SHP77 (cell line): ENCODE measurements at regions not wholly inside any gene's neighbourhood (a gene's known extent, or its start where the extent isn't known, plus 50 kb on each side); places are given as distances from the start of the nearest gene placed in this dataset.

Experiments
- DNase-seq, 2 experiments: peaks; one replicate each; lab custom pipeline; 2025; lab: John Stamatoyannopoulos, UW

GRCh38 chr5:8908055-8908683, 637.7 kb downstream of the SEMA5A start:
- DNase-seq: peak in 1 of 2 experiments; percentile 25

- no peak for DNase-seq
Observed at GRCh38 chr5:8912106-8912505, 633.8 kb downstream of the SEMA5A start.

GRCh38 chr5:8913522-8913921, 632.4 kb downstream of the SEMA5A start:
- no peak for DNase-seq

GRCh38 chr5:8919096-8919495, 626.8 kb downstream of the SEMA5A start:
- DNase-seq: no peak

GRCh38 chr5:8923526-8923925, 622.3 kb downstream of the SEMA5A start:
- DNase-seq: no peak

- no peak for DNase-seq
Observed at GRCh38 chr5:8924054-8924793, 621.7 kb downstream of the SEMA5A start.

- no peak for DNase-seq
Observed at GRCh38 chr5:8930021-8930420, 615.9 kb downstream of the SEMA5A start.

GRCh38 chr5:8934455-8934854, 611.4 kb downstream of the SEMA5A start:
- DNase-seq: no peak

- no peak for DNase-seq
Observed at GRCh38 chr5:8940934-8941333, 604.9 kb downstream of the SEMA5A start.

GRCh38 chr5:8943301-8943700, 602.6 kb downstream of the SEMA5A start:
- no peak for DNase-seq

- no peak for DNase-seq
Observed at GRCh38 chr5:8944005-8944404, 601.9 kb downstream of the SEMA5A start.

- DNase-seq: no peak
Observed at GRCh38 chr5:8945972-8946371, 599.9 kb downstream of the SEMA5A start.

GRCh38 chr5:8949908-8950307, 596.0 kb downstream of the SEMA5A start:
- no peak for DNase-seq

- DNase-seq: no peak
Observed at GRCh38 chr5:8952147-8952546, 593.7 kb downstream of the SEMA5A start.

- DNase-seq: no peak
Observed at GRCh38 chr5:8953016-8953415, 592.9 kb downstream of the SEMA5A start.

GRCh38 chr5:8953911-8954438, 591.9 kb downstream of the SEMA5A start:
- no peak for DNase-seq

GRCh38 chr5:8954801-8955200, 591.1 kb downstream of the SEMA5A start:
- no peak for DNase-seq

GRCh38 chr5:8956659-8957058, 589.2 kb downstream of the SEMA5A start:
- DNase-seq: no peak

- DNase-seq: no peak
Observed at GRCh38 chr5:8958602-8959001, 587.3 kb downstream of the SEMA5A start.

GRCh38 chr5:8961219-8961618, 584.7 kb downstream of the SEMA5A start:
- no peak for DNase-seq

GRCh38 chr5:8961956-8962355, 583.9 kb downstream of the SEMA5A start:
- DNase-seq: no peak

- no peak for DNase-seq
Observed at GRCh38 chr5:8981016-8981415, 564.9 kb downstream of the SEMA5A start.

GRCh38 chr5:8981496-8981895, 564.4 kb downstream of the SEMA5A start:
- no peak for DNase-seq

- no peak for DNase-seq
Observed at GRCh38 chr5:8984386-8984785, 561.5 kb downstream of the SEMA5A start.
